Activated CD4-positive, alpha-beta memory T cell treated with anti-CD3 and anti-CD28 coated beads for 36 hours (primary cell): ENCODE measurements at regions not wholly inside any gene's neighbourhood (a gene's known extent, or its start where the extent isn't known, plus 50 kb on each side); places are given as distances from the start of the nearest gene placed in this dataset.
A peak's percentile ranks its signal among the peaks of the same experiment; 100 is the strongest.

Experiments used
- CTCF ChIA-PET: fragments of 350-600 bp; sonication (Branson Sonifier 250); formaldehyde crosslinking; loops from one replicate; lab custom pipeline; 2021; ENCODE audit warnings: antibody characterized with exemption, inconsistent platforms; lab: Charles Lee
- POLR2A ChIA-PET: fragments of 350-600 bp; sonication (Branson Sonifier 250); formaldehyde crosslinking; loops from one replicate; lab custom pipeline; 2021; ENCODE audit warnings: antibody characterized with exemption; lab: Charles Lee
- DNase-seq: peaks from one replicate; pipeline ENCODE4 v3.0.0-alpha.2; 2020
- H3K27ac Mint-ChIP-seq: one replicate; pipeline ENCODE4 v1.8.0; 2021; ENCODE audit warnings: mixed read lengths
- H3K27me3 Mint-ChIP-seq: one replicate; pipeline ENCODE4 v1.8.0; 2021; ENCODE audit warnings: mixed read lengths
- H3K36me3 Mint-ChIP-seq: one replicate; pipeline ENCODE4 v1.8.0; 2021; ENCODE audit warnings: mixed read lengths
- H3K4me1 Mint-ChIP-seq: one replicate; pipeline ENCODE4 v1.8.0; 2021; ENCODE audit warnings: low read depth, mixed read lengths
- H3K4me3 Mint-ChIP-seq: one replicate; pipeline ENCODE4 v1.8.0; 2021; ENCODE audit warnings: mild to moderate bottlenecking, mixed read lengths
- H3K9me3 Mint-ChIP-seq: one replicate; pipeline ENCODE4 v1.8.0; 2021; ENCODE audit warnings: mixed read lengths
- intact Hi-C: fragments of 100-400 bp; cut with micrococcal nuclease; formaldehyde crosslinking; loops from one replicate; pipeline ENCODE4 v1.15.1; 2023

- intact Hi-C loops: no loop called here
- Mint-ChIP-seq H3K36me3 (no peaks in the 10 kb centered on the region), H3K27ac (no peak overlapping the region), H3K27me3 (peaks cover 3% of the 10 kb centered on the region), H3K9me3 (no peaks in the 10 kb centered on the region), H3K4me3 (no peak overlapping the region), H3K4me1 (no peaks in the 10 kb centered on the region)
- DNase-seq: no peak
- CTCF ChIA-PET: interaction anchor here (1.2 to 8.9 kb wide), 4 partner anchors 32 to 252 kb away, joined by 4 to 128 read pairs (median 12); no protein-coding TSS in a partner anchor
- POLR2A ChIA-PET: no interaction called here
These were observed 49.9 kb upstream of the MAFB start for GRCh38 chr20:40738976-40739375.

- CTCF ChIA-PET: interaction anchor here (0.9 to 8.9 kb wide), 9 partner anchors 13 to 251 kb away, joined by 3 to 128 read pairs (median 4); no protein-coding TSS in a partner anchor
- Mint-ChIP-seq H3K4me1 (no peaks in the 10 kb centered on the region), H3K9me3 (no peaks in the 10 kb centered on the region), H3K4me3 (no peak overlapping the region), H3K36me3 (no peaks in the 10 kb centered on the region), H3K27ac (no peak overlapping the region), H3K27me3 (peaks cover 3% of the 10 kb centered on the region)
- DNase-seq: no peak
- POLR2A ChIA-PET: no interaction called here
- intact Hi-C loops: no loop called here
These were observed 50.8 kb upstream of the MAFB start for GRCh38 chr20:40739841-40740240.

- Mint-ChIP-seq H3K36me3 (no peaks in the 10 kb centered on the region), H3K4me3 (no peak overlapping the region), H3K4me1 (no peaks in the 10 kb centered on the region), H3K27ac (no peak overlapping the region), H3K9me3 (no peaks in the 10 kb centered on the region), H3K27me3 (no peaks in the 10 kb centered on the region)
- peak; percentile 58 for DNase-seq
- intact Hi-C loops: loop anchor here (1.0 kb wide), 1 partner anchor 222 kb away; no protein-coding TSS in a partner anchor
- ChIA-PET POLR2A (no interaction called here), CTCF (interaction anchor here (0.7 to 8.9 kb wide), 27 partner anchors 9 to 249 kb away, joined by 3 to 128 read pairs (median 4); no protein-coding TSS in a partner anchor)
These were observed 52.6 kb upstream of the MAFB start for GRCh38 chr20:40741507-40742106.

GRCh38 chr20:40743141-40743775 lies 54.2 kb upstream of the MAFB start:
- Mint-ChIP-seq H3K27ac (no peak overlapping the region), H3K4me3 (no peak overlapping the region), H3K27me3 (no peaks in the 10 kb centered on the region), H3K4me1 (no peaks in the 10 kb centered on the region), H3K9me3 (no peaks in the 10 kb centered on the region), H3K36me3 (no peaks in the 10 kb centered on the region)
- DNase-seq: no peak
- intact Hi-C loops: no loop called here
- ChIA-PET POLR2A (no interaction called here), CTCF (interaction anchor here (0.6 to 8.9 kb wide), 7 partner anchors 14 to 552 kb away, joined by 3 to 128 read pairs (median 3); no protein-coding TSS in a partner anchor)

GRCh38 chr20:40744072-40744817 lies 55.2 kb upstream of the MAFB start:
- Mint-ChIP-seq H3K9me3 (no peaks in the 10 kb centered on the region), H3K4me1 (no peaks in the 10 kb centered on the region), H3K36me3 (no peaks in the 10 kb centered on the region), H3K27me3 (no peaks in the 10 kb centered on the region), H3K27ac (no peak overlapping the region), H3K4me3 (no peak overlapping the region)
- DNase-seq: no peak
- CTCF ChIA-PET: interaction anchor here (0.6 to 8.9 kb wide), 5 partner anchors 13 to 225 kb away, joined by 3 to 128 read pairs (median 3); no protein-coding TSS in a partner anchor
- POLR2A ChIA-PET: no interaction called here
- intact Hi-C loops: no loop called here

- CTCF ChIA-PET: interaction anchor here (1.0 to 8.9 kb wide), 3 partner anchors 15 to 219 kb away, joined by 3 to 128 read pairs (median 4); no protein-coding TSS in a partner anchor
- no peak for DNase-seq
- H3K27me3 Mint-ChIP-seq: no peaks in the 10 kb centered on the region
- no peaks in the 10 kb centered on the region for H3K4me1 Mint-ChIP-seq
- intact Hi-C loops: no loop called here
- POLR2A ChIA-PET: no interaction called here
- no peak overlapping the region for H3K4me3 Mint-ChIP-seq
- H3K36me3 Mint-ChIP-seq: no peaks in the 10 kb centered on the region
- no peaks in the 10 kb centered on the region for H3K9me3 Mint-ChIP-seq
- no peak overlapping the region for H3K27ac Mint-ChIP-seq
These were observed 55.8 kb upstream of the MAFB start for GRCh38 chr20:40744818-40745175.

GRCh38 chr20:40746251-40746650 lies 57.2 kb upstream of the MAFB start:
- DNase-seq: no peak
- intact Hi-C loops: no loop called here
- H3K9me3 Mint-ChIP-seq: no peaks in the 10 kb centered on the region
- no peaks in the 10 kb centered on the region for H3K36me3 Mint-ChIP-seq
- no peaks in the 10 kb centered on the region for H3K4me1 Mint-ChIP-seq
- no peaks in the 10 kb centered on the region for H3K27me3 Mint-ChIP-seq
- H3K4me3 Mint-ChIP-seq: no peak overlapping the region
- no peak overlapping the region for H3K27ac Mint-ChIP-seq
- ChIA-PET POLR2A (no interaction called here), CTCF (interaction anchor here (8.9 kb wide), 1 partner anchor 217 kb away, joined by 128 read pairs; no protein-coding TSS in a partner anchor)

- intact Hi-C loops: no loop called here
- Mint-ChIP-seq H3K27ac (no peak overlapping the region), H3K27me3 (no peaks in the 10 kb centered on the region), H3K36me3 (no peaks in the 10 kb centered on the region), H3K9me3 (no peaks in the 10 kb centered on the region), H3K4me1 (no peaks in the 10 kb centered on the region), H3K4me3 (no peak overlapping the region)
- no peak for DNase-seq
- POLR2A ChIA-PET: no interaction called here
- CTCF ChIA-PET: interaction anchor here (1.5 kb wide), 1 partner anchor 215 kb away, joined by 5 read pairs; no protein-coding TSS in a partner anchor
These were observed 59.1 kb upstream of the MAFB start for GRCh38 chr20:40748182-40748581.

GRCh38 chr20:40749985-40750506 lies 61.0 kb upstream of the MAFB start:
- Mint-ChIP-seq H3K36me3 (no peaks in the 10 kb centered on the region), H3K4me1 (peaks cover 5% of the 10 kb centered on the region), H3K27ac (no peak overlapping the region), H3K9me3 (no peaks in the 10 kb centered on the region), H3K4me3 (no peak overlapping the region), H3K27me3 (no peaks in the 10 kb centered on the region)
- POLR2A ChIA-PET: no interaction called here
- CTCF ChIA-PET: interaction anchor here (1.1 kb wide), 1 partner anchor 8 kb away, joined by 4 read pairs; no protein-coding TSS in a partner anchor
- DNase-seq: no peak
- intact Hi-C loops: no loop called here

GRCh38 chr20:40750541-40751035 lies 61.6 kb upstream of the MAFB start:
- H3K9me3 Mint-ChIP-seq: no peaks in the 10 kb centered on the region
- intact Hi-C loops: no loop called here
- H3K4me3 Mint-ChIP-seq: no peak overlapping the region
- no peaks in the 10 kb centered on the region for H3K36me3 Mint-ChIP-seq
- no peaks in the 10 kb centered on the region for H3K27me3 Mint-ChIP-seq
- no peak overlapping the region for H3K27ac Mint-ChIP-seq
- POLR2A ChIA-PET: no interaction called here
- CTCF ChIA-PET: interaction anchor here (1.1 kb wide), 1 partner anchor 9 kb away, joined by 4 read pairs; no protein-coding TSS in a partner anchor
- no peak for DNase-seq
- peaks cover 5% of the 10 kb centered on the region for H3K4me1 Mint-ChIP-seq

GRCh38 chr20:40753472-40753871 lies 64.4 kb upstream of the MAFB start:
- CTCF ChIA-PET: interaction anchor here (2.6 kb wide), 1 partner anchor 12 kb away, joined by 11 read pairs; no protein-coding TSS in a partner anchor
- Mint-ChIP-seq H3K27me3 (no peaks in the 10 kb centered on the region), H3K27ac (no peak overlapping the region), H3K4me1 (peaks cover 28% of the 10 kb centered on the region), H3K36me3 (no peaks in the 10 kb centered on the region), H3K4me3 (no peak overlapping the region), H3K9me3 (no peaks in the 10 kb centered on the region)
- no peak for DNase-seq
- intact Hi-C loops: no loop called here
- POLR2A ChIA-PET: no interaction called here
